HG03103 (cell line): ENCODE measurements at regions not wholly inside any gene's neighbourhood (a gene's known extent, or its start where the extent isn't known, plus 50 kb on each side); places are given as distances from the start of the nearest gene placed in this dataset.

Experiments used
- ATAC-seq: cut with Tn5 transposase; IDR thresholded peaks from one replicate; pipeline ENCODE4 v1.9.1; 2021; ENCODE audit warnings: low read depth; ENCODE audit not compliant: unreplicated experiment

GRCh38 chr10:118537623-118538022 lies 57.8 kb downstream of the PRLHR start:
- no peak for ATAC-seq

GRCh38 chr10:118534136-118534535 lies 61.3 kb downstream of the PRLHR start:
- ATAC-seq = no peak

GRCh38 chr10:118531105-118531852 lies 64.2 kb downstream of the PRLHR start:
- no peak for ATAC-seq

- no peak for ATAC-seq
Observed at GRCh38 chr10:118528426-118528825, 67.0 kb downstream of the PRLHR start.

- no peak for ATAC-seq
Observed at GRCh38 chr10:118523775-118524174, 71.7 kb downstream of the PRLHR start.

- ATAC-seq = no peak
Observed at GRCh38 chr10:118522791-118523498, 72.5 kb downstream of the PRLHR start.

- no peak for ATAC-seq
Observed at GRCh38 chr10:118521415-118522117, 73.9 kb downstream of the PRLHR start.

- ATAC-seq = no peak
Observed at GRCh38 chr10:118520116-118520742, 75.2 kb downstream of the PRLHR start.

- no peak for ATAC-seq
Observed at GRCh38 chr10:118518095-118518494, 77.4 kb downstream of the PRLHR start.

- no peak for ATAC-seq
Observed at GRCh38 chr10:118516716-118517115, 78.7 kb downstream of the PRLHR start.

GRCh38 chr10:118513174-118513573 lies 82.3 kb downstream of the PRLHR start:
- no peak for ATAC-seq

GRCh38 chr10:118511711-118512110 lies 83.7 kb downstream of the PRLHR start:
- ATAC-seq = no peak

GRCh38 chr10:118508863-118509262 lies 86.6 kb downstream of the PRLHR start:
- ATAC-seq = no peak

GRCh38 chr10:118508355-118508754 lies 87.1 kb downstream of the PRLHR start:
- no peak for ATAC-seq

- ATAC-seq = no peak
Observed at GRCh38 chr10:118506671-118507590, 88.5 kb downstream of the PRLHR start.

GRCh38 chr10:118505363-118505762 lies 90.1 kb downstream of the PRLHR start:
- ATAC-seq = no peak

GRCh38 chr10:118504467-118505205 lies 90.8 kb downstream of the PRLHR start:
- no peak for ATAC-seq

- no peak for ATAC-seq
Observed at GRCh38 chr10:118504044-118504443, 91.4 kb downstream of the PRLHR start.

- no peak for ATAC-seq
Observed at GRCh38 chr10:118503192-118503591, 92.3 kb downstream of the PRLHR start.
